Thyroid gland (tissue), 4 donors: ENCODE measurements at regions not wholly inside any gene's neighbourhood (a gene's known extent, or its start where the extent isn't known, plus 50 kb on each side); places are given as distances from the start of the nearest gene placed in this dataset.

Experiments used
- CTCF ChIP-seq, 6 experiments: fragments of 200-600 bp in 3 of 6; fragments of 450-650 bp in 3 of 6; sonication (generic) in 3 of 6; IDR thresholded peaks; one replicate each; pipeline ENCODE4 v1.5.1; 2016 to 2019; ENCODE audit warnings: antibody characterized with exemption in 6 of 6, mild to moderate bottlenecking in 2 of 6, inconsistent platforms in 1 of 6, moderate library complexity in 1 of 6
- POLR2A ChIP-seq, 2 donors: fragments of 450-650 bp; IDR thresholded peaks; one replicate each; pipeline ENCODE4 v1.6.1; 2017; ENCODE audit warnings: antibody characterized with exemption in 2 of 2, mild to moderate bottlenecking in 2 of 2, moderate library complexity in 1 of 2

GRCh38 chr5:19044931-19045695 lies 942.9 kb downstream of the CDH18 start:
- TF ChIP-seq CTCF (IDR thresholded peaks at IDR 0.05) (no peak), POLR2A (IDR thresholded peaks at IDR 0.05) (no peak)
